MM.1S (cell line): ENCODE measurements at regions not wholly inside any gene's neighbourhood (a gene's known extent, or its start where the extent isn't known, plus 50 kb on each side); places are given as distances from the start of the nearest gene placed in this dataset.

Source experiments
- EZH2 ChIP-seq: fragments of 300-600 bp; sonication (generic); optimal IDR thresholded peaks from 2 replicates; pipeline ENCODE3; 2017; ENCODE audit warnings: low read depth, mild to moderate bottlenecking, antibody characterized with exemption, low read length, mixed read lengths
- TF ChIP-seq, protein P1 (sequence below): fragments of 300-600 bp; sonication (generic); IDR thresholded peaks from 2 replicates; pipeline ENCODE4 v1.5.1; 2016; ENCODE audit warnings: antibody characterized with exemption, low read length, mixed read lengths

DNA sequence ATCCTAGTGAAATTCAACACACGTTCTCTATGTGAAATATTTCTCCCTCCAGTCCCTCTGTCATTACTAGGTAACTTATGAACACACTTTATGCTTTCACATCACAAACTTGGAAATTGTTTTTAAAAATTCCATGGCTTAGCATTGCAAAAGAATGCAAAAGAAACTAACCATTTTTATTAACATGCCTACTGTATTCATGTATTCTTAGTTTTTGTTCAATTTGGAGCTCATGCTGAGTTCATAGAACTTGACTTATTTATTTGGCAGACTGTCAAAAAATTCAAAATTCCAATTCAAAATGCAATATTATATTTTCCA is 155.0 kb upstream of the SEMA3C start:
- TF ChIP-seq, protein P1, sequence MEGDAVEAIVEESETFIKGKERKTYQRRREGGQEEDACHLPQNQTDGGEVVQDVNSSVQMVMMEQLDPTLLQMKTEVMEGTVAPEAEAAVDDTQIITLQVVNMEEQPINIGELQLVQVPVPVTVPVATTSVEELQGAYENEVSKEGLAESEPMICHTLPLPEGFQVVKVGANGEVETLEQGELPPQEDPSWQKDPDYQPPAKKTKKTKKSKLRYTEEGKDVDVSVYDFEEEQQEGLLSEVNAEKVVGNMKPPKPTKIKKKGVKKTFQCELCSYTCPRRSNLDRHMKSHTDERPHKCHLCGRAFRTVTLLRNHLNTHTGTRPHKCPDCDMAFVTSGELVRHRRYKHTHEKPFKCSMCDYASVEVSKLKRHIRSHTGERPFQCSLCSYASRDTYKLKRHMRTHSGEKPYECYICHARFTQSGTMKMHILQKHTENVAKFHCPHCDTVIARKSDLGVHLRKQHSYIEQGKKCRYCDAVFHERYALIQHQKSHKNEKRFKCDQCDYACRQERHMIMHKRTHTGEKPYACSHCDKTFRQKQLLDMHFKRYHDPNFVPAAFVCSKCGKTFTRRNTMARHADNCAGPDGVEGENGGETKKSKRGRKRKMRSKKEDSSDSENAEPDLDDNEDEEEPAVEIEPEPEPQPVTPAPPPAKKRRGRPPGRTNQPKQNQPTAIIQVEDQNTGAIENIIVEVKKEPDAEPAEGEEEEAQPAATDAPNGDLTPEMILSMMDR: no peak
- no peak for TF ChIP-seq EZH2
